Midbrain (tissue), 1 donor: ENCODE measurements at regions not wholly inside any gene's neighbourhood (a gene's known extent, or its start where the extent isn't known, plus 50 kb on each side); places are given as distances from the start of the nearest gene placed in this dataset.
A peak's percentile ranks its signal among the peaks of the same experiment; 100 is the strongest.

ENCODE experiments used
- DNase-seq: peaks from one replicate; lab custom pipeline; 2025; lab: John Stamatoyannopoulos, UW

GRCh38 chr14:27929797-27930347 is 836.7 kb upstream of the FOXG1 start:
- DNase-seq = no peak

GRCh38 chr14:27938392-27938791 is 828.2 kb upstream of the FOXG1 start:
- no peak for DNase-seq

GRCh38 chr14:27945512-27945911 is 821.1 kb upstream of the FOXG1 start:
- no peak for DNase-seq

- no peak for DNase-seq
These were observed 807.8 kb upstream of the FOXG1 start for GRCh38 chr14:27958757-27959156.

GRCh38 chr14:27995691-27996090 is 770.9 kb upstream of the FOXG1 start:
- DNase-seq = no peak

- DNase-seq = no peak
These were observed 765.6 kb upstream of the FOXG1 start for GRCh38 chr14:28001002-28001401.

GRCh38 chr14:28012629-28013415 is 753.8 kb upstream of the FOXG1 start:
- DNase-seq = peak; percentile 1

GRCh38 chr14:28020112-28020511 is 746.5 kb upstream of the FOXG1 start:
- DNase-seq = no peak

GRCh38 chr14:28023853-28024252 is 742.7 kb upstream of the FOXG1 start:
- DNase-seq = no peak

- DNase-seq = no peak
These were observed 714.3 kb upstream of the FOXG1 start for GRCh38 chr14:28052251-28052650.

GRCh38 chr14:28055008-28055407 is 711.6 kb upstream of the FOXG1 start:
- no peak for DNase-seq

GRCh38 chr14:28057359-28058296 is 709.0 kb upstream of the FOXG1 start:
- peak; percentile 15 for DNase-seq

- DNase-seq = no peak
These were observed 707.3 kb upstream of the FOXG1 start for GRCh38 chr14:28059254-28059653.

- no peak for DNase-seq
These were observed 705.6 kb upstream of the FOXG1 start for GRCh38 chr14:28061006-28061405.

- no peak for DNase-seq
These were observed 689.6 kb upstream of the FOXG1 start for GRCh38 chr14:28077021-28077420.

- no peak for DNase-seq
These were observed 683.2 kb upstream of the FOXG1 start for GRCh38 chr14:28083389-28083788.

GRCh38 chr14:28088125-28088524 is 678.5 kb upstream of the FOXG1 start:
- DNase-seq = no peak

- DNase-seq = no peak
These were observed 669.0 kb upstream of the FOXG1 start for GRCh38 chr14:28097585-28097984.

GRCh38 chr14:28098856-28099255 is 667.7 kb upstream of the FOXG1 start:
- no peak for DNase-seq

GRCh38 chr14:28102001-28102400 is 664.6 kb upstream of the FOXG1 start:
- DNase-seq = no peak

- DNase-seq = no peak
These were observed 663.8 kb upstream of the FOXG1 start for GRCh38 chr14:28102814-28103213.

GRCh38 chr14:28113311-28113710 is 653.3 kb upstream of the FOXG1 start:
- DNase-seq = no peak

- no peak for DNase-seq
These were observed 649.9 kb upstream of the FOXG1 start for GRCh38 chr14:28116716-28117115.
